K562 (cell line): ENCODE measurements at regions not wholly inside any gene's neighbourhood (a gene's known extent, or its start where the extent isn't known, plus 50 kb on each side); places are given as distances from the start of the nearest gene placed in this dataset.

Experiments used
- ATF2 ChIP-seq: sonication (generic); formaldehyde crosslinking; IDR thresholded peaks from 2 replicates; pipeline ENCODE4 v1.8.1; 2022; ENCODE audit warnings: missing genetic modification reagents
- ATF7 ChIP-seq: fragments of 450-650 bp; IDR thresholded peaks from 2 replicates; pipeline ENCODE4 v1.7.1; 2014; ENCODE audit warnings: mild to moderate bottlenecking, moderate library complexity
- BCL6 ChIP-seq: fragments of 250-450 bp; sonication (Bioruptor Pico); IDR thresholded peaks from 2 replicates; pipeline ENCODE4 v1.4.0; 2020
- CBFA2T3 ChIP-seq: fragments of 450-650 bp; IDR thresholded peaks from 2 replicates; pipeline ENCODE4 v1.6.1; 2017
- CBX5 ChIP-seq: IDR thresholded peaks from 2 replicates; pipeline ENCODE4 v1.6.1; 2014; ENCODE audit warnings: low read depth, borderline replicate concordance
- DMBX1 ChIP-seq: fragments of 250-450 bp; sonication (Bioruptor Pico); IDR thresholded peaks from 2 replicates; pipeline ENCODE4 v1.8.0; 2022; ENCODE audit warnings: inconsistent platforms, mild to moderate bottlenecking, moderate library complexity, borderline replicate concordance
- E4F1 ChIP-seq: fragments of 250-450 bp; sonication (Bioruptor Pico); IDR thresholded peaks from 2 replicates; pipeline ENCODE4 v1.5.0; 2021; ENCODE audit warnings: mild to moderate bottlenecking, borderline replicate concordance
- EP300 ChIP-seq: IDR thresholded peaks from 2 replicates; pipeline ENCODE4 v1.6.1; 2012; ENCODE audit warnings: low read length, improper control_type of control experiment
- ESRRB ChIP-seq: fragments of 250-450 bp; sonication (Bioruptor Pico); IDR thresholded peaks from 2 replicates; pipeline ENCODE4 v1.5.0; 2020; ENCODE audit warnings: mild to moderate bottlenecking, moderate library complexity, borderline replicate concordance
- GATAD2A ChIP-seq: fragments of 450-650 bp; IDR thresholded peaks from 2 replicates; pipeline ENCODE4 v1.6.1; 2017
- HDAC6 ChIP-seq: IDR thresholded peaks from 2 replicates; pipeline ENCODE4 v1.6.1; 2012; ENCODE audit warnings: low read depth, mild to moderate bottlenecking, control low read depth, inconsistent platforms, low read length, moderate library complexity
- HDAC8 ChIP-seq: fragments of 450-650 bp; IDR thresholded peaks from 2 replicates; pipeline ENCODE4 v1.6.1; 2016; ENCODE audit warnings: mild to moderate bottlenecking, missing genetic modification characterization, moderate library complexity, missing compliant biosample characterization
- HNRNPK ChIP-seq: fragments of 200-400 bp; formaldehyde crosslinking; IDR thresholded peaks from one replicate; pipeline ENCODE4 v1.6.1; 2018; ENCODE audit warnings: mild to moderate bottlenecking, low read depth, low read length; ENCODE audit not compliant: poor library complexity, severe bottlenecking
- L3MBTL2 ChIP-seq: fragments of 450-650 bp; IDR thresholded peaks from 2 replicates; pipeline ENCODE4 v1.6.1; 2016; ENCODE audit warnings: mild to moderate bottlenecking, moderate library complexity
- LEF1 ChIP-seq: fragments of 450-650 bp; IDR thresholded peaks from 2 replicates; pipeline ENCODE4 v1.6.1; 2016; ENCODE audit warnings: mild to moderate bottlenecking
- NR2F6 ChIP-seq: fragments of 450-650 bp; formaldehyde crosslinking; IDR thresholded peaks from 2 replicates; pipeline ENCODE4 v1.4.0; 2020; ENCODE audit warnings: mild to moderate bottlenecking
- PTTG1 ChIP-seq: fragments of 450-650 bp; IDR thresholded peaks from 2 replicates; pipeline ENCODE4 v1.6.1; 2016; ENCODE audit warnings: low read depth, mild to moderate bottlenecking, missing genetic modification characterization, missing compliant biosample characterization
- RB1 ChIP-seq: fragments of 450-650 bp; IDR thresholded peaks from 2 replicates; pipeline ENCODE4 v1.6.1; 2017; ENCODE audit warnings: low read depth, mild to moderate bottlenecking
- SIRT6 ChIP-seq: IDR thresholded peaks from one replicate; pipeline ENCODE4 v1.6.1; 2012; ENCODE audit warnings: low read depth, mild to moderate bottlenecking, control low read depth, inconsistent platforms, low read length, moderate library complexity
- SMARCC2 ChIP-seq: fragments of 450-650 bp; IDR thresholded peaks from 2 replicates; pipeline ENCODE4 v1.6.1; 2017; ENCODE audit warnings: antibody characterized with exemption, moderate library complexity, mild to moderate bottlenecking, low read depth
- SPI1 ChIP-seq: IDR thresholded peaks from 2 replicates; pipeline ENCODE4 v1.6.1; 2011; ENCODE audit warnings: low read depth, low read length, control low read depth, borderline replicate concordance
- TBP ChIP-seq: optimal IDR thresholded peaks from 2 replicates; pipeline ENCODE3; 2011; ENCODE audit warnings: low read depth, low read length, improper control_type of control experiment
- ZBTB12 ChIP-seq: fragments of 250-450 bp; sonication (Bioruptor Pico); IDR thresholded peaks from 2 replicates; pipeline ENCODE4 v1.4.0; 2020
- ZNF174 ChIP-seq: fragments of 250-450 bp; sonication (Bioruptor Pico); IDR thresholded peaks from 2 replicates; pipeline ENCODE4 v1.4.0; 2020; ENCODE audit warnings: mild to moderate bottlenecking
- ZNF41 ChIP-seq: fragments of 250-450 bp; sonication (Bioruptor Pico); conservative IDR thresholded peaks from 2 replicates; pipeline ENCODE4 v1.4.0; 2020; ENCODE audit warnings: mild to moderate bottlenecking
- ZNF431 ChIP-seq: sonication (generic); formaldehyde crosslinking; IDR thresholded peaks from 2 replicates; pipeline ENCODE4 v1.8.0; 2022; ENCODE audit warnings: mild to moderate bottlenecking, missing genetic modification reagents
- ZNF707 ChIP-seq: fragments of 250-450 bp; sonication (Bioruptor Pico); conservative IDR thresholded peaks from 2 replicates; pipeline ENCODE4 v1.8.0; 2022; ENCODE audit warnings: inconsistent platforms, mild to moderate bottlenecking, moderate library complexity

GRCh38 chr3:72143322-72143721 is 358.4 kb upstream of the PROK2 start (continued):
- TF ChIP-seq ZBTB12 (CRISPR knock-in tag): no peak
- no peak for TF ChIP-seq HDAC6
- TF ChIP-seq RB1: no peak
- TF ChIP-seq CBFA2T3: 0 out of 2 replicates have a peak, but pooled peaks have one; percentile 6
- no peak for TF ChIP-seq SMARCC2
- no peak for TF ChIP-seq TBP
- no peak for TF ChIP-seq CBX5
- TF ChIP-seq E4F1: no peak
- peak; percentile 90 for TF ChIP-seq DMBX1
- TF ChIP-seq LEF1: no peak
- TF ChIP-seq EP300: peak; percentile 42; the same call in 1 of the 2 replicates
- no peak for TF ChIP-seq SPI1
- TF ChIP-seq ATF2: no peak
- TF ChIP-seq ATF7: peak; percentile 28; the same call in 1 of the 2 replicates
- no peak for TF ChIP-seq SIRT6
- TF ChIP-seq NR2F6 (CRISPR knock-in tag): no peak
- TF ChIP-seq ZNF707 (CRISPR knock-in tag): no peak
- no peak for TF ChIP-seq ESRRB
- TF ChIP-seq BCL6: no peak
- no peak for TF ChIP-seq ZNF174 (CRISPR knock-in tag)
- TF ChIP-seq HNRNPK: no peak
- peak; percentile 53; the same call in 1 of the 2 replicates for TF ChIP-seq L3MBTL2
- TF ChIP-seq HDAC8 (tag): no peak
- TF ChIP-seq ZNF41 (CRISPR knock-in tag): no peak
- TF ChIP-seq ZNF431 (CRISPR knock-in tag): no peak
- no peak for TF ChIP-seq PTTG1 (tag)
- TF ChIP-seq GATAD2A: no peak
